Dermis microvascular lymphatic vessel endothelial cell (primary cell): ENCODE measurements at regions not wholly inside any gene's neighbourhood (a gene's known extent, or its start where the extent isn't known, plus 50 kb on each side); places are given as distances from the start of the nearest gene placed in this dataset.

Experiments used
- DNase-seq, 2 donors: peaks; one replicate each; pipeline versions ENCODE4 v3.0.0 to v3.0.0-alpha.2; 2010; ENCODE audit warnings: low read depth in 2 of 2

DNA sequence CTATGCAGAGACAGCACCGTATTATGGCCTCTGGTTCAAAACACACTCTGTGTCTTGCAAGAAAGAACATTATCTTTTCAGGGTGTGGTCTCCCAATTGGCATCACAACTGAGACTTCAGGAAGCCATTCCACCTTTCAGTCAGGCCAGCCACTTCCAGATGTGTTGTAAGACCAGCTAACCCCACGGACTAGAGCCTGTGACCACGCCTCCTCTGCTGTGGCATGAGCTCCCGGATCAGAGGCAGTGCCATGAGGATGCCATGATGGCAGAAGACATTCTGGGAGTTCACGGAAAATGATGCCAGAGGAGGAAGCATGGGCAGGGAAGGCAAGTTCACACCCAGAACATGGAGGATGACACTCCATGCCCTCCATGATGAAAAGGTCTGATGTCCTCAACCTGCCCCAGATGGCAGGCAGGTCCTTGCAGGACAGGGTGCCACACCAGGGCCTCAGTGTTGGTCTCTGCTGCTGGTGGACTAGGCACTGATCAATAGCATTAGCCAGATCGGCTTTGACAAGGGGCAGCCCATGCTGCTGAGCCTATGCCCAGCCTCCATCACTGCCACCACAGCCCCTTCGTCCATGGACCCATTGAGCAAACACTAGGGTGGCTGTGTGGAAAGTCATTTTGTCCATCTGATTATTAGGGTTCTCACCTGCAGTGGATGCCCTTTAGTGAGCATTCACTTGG lies 341.6 kb downstream of the MATN1 start:
- DNase-seq, result no peak

DNA sequence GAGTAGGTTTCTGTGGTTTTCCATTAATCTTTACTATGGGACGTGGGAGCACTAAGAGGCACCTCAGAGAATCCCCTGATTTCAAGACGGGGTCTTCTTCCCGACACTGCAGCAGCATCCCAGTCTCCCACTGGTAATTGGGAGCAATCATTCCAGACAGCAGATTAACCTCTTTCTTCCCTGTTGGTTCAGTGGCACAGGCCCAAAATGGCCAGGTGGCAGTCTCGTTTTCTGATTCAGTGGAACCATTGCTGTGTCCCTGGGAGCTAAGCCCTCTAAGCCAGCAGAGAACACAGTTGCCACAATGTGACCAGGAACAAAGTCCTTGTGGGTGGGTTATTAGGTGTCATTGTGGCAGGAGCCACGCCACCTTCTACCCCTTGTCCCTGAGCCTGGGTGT lies 342.1 kb downstream of the MATN1 start:
- no peak for DNase-seq

DNA sequence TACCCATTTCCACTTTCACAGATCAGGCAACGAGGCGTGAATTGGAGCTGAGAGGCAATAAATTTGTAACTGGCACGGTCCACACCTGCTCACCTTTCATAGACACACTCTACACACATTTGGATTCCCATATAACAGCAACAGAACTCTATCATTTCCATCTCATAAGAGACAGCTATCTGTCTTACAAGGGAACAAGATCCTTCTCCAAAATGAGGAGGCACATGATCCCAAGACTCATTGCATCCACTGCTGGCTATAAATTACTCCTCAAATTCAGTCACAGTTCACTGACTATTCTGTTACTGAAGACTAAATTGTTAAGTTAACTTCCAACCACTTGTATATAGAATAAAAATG lies 342.8 kb downstream of the MATN1 start:
- no peak for DNase-seq

DNA sequence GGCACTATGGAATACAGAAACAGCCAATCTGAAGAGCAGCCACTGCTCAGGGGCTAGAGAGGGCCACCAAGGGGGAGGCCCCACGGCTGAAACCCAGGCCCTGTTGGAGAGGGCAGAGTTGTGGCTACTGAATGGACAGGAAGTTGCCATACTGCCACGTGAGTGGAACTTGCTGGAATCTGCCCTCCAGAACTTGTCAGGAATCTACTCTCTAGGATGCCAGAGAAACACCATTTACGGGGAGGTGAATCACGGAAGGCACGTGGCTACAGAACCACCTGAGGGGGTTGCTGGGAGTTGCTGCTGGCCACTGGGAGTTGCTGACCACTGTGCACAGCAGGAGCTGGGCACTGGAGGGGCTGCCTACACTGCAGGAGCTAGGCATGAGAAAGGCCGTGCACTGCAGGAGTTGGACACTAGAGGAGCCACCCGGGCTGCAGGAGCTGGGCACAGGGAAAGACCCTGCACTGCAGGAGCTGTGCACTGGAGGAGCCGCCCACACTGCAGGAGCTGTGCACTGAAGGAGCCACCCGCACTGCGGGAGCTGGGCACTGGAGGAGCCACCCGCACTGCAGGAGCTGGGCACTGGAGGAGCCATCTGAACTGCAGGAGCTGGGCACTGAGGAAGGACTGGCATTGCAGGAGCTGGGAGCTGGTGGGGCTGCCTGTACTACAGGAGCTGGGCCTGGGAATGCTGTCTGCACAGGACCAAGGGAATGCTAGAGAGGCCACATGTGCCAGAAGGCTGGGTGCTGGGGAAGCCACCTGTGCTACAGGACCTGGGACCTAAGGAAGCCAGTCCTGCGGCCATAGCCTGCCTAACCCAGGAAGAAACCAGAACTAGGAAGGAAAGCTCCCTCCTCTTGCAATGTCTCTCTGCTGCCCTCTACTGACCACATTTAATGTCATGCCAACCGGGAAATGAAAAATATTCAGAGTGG lies 343.4 kb downstream of the MATN1 start:
- DNase-seq, result peak; percentile 38 to 58

DNA sequence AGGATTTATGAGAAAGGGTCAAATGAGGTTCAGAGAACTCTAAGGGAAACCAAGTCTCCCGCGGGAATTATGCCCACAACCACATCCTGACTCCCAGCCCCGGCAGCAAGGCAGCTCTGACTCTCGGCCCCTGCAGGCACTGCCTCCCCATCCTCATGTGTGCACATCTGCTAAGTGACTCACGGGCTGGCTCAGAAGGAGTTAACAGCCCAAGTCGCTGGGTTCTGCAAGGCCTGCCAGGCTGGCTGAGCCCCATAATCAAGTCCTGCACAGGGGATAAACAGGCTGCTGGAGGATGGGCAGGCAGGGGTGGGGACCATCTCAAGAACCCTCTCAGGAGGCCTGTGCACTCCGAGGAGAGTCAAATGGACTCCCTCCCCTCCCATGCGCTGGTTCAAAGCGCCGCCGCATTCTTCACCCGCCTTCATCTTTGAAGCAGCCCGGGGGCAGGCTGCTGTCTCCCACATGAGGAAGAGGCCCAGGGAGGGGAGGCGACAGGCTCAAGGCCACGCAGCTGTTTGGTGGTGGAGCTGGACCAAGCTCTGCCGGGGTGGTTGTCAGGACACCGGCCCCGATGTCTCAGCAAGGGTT lies 344.3 kb downstream of the MATN1 start:
- no peak for DNase-seq

DNA sequence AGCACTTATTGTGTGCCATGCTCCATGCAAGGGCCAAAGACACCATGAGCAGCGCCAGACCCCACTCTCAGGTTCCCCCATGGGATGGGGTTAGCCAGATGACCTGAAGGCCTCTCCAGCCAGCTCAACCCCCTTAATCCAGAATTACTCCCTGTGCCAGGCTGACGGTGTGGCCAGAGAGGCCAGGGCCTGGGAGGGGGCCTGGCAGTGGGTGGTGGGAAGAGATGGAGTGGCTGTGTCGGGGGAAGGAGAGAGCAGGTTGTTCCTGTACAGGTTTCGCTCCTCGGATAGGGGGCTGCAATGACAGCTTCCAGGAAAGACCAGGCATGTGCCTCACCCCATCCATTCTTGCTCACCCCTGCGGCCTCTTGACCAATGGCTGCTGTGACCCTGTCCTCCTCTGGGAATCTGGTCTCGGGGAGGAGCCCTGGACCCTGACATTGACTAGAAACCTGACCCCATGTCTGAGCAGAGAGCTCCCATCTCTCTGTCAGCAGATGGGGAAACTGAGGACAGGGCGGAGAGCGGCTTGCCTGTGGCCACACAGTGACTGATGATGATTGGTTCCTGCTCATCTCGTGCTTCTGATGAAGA lies 345.3 kb downstream of the MATN1 start:
- DNase-seq, result no peak

DNA sequence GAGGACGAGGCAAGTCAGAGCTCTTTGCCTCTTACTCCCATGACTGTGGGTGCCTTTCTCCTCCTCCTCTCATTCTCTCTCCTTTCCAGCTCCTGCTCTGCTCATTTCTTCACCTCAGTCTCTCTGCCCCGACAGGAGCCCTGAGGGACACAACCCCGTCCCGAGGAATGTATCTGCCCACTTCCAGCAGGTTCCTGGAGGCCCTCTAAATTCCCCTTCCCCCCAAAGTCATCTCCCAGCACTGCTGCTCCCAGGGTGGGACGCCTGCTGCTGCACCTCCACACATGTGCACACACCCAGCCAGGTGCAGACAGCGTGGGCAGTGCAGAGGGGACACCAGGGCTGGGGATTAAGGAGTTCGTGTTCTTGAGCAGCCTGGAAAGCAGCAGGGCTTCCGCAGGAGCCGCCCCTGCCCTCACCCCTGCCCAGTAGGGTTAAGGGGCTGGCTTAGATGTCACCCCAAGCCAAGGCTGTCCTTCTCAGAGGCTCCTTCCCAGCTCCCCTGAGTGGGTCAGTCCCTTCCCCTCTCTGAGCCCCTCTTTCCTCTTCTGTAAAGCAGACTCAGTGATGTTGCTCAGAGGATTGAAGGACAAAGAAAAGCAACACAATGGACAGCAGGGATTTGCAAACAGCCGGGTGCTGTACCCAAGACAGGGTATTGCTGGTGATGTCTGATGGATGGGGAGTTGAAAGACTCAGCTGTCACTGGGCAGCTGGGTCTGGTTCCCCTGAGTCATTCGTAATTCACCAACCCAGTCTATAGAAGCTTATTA lies 346.0 kb downstream of the MATN1 start:
- DNase-seq, result no peak

DNA sequence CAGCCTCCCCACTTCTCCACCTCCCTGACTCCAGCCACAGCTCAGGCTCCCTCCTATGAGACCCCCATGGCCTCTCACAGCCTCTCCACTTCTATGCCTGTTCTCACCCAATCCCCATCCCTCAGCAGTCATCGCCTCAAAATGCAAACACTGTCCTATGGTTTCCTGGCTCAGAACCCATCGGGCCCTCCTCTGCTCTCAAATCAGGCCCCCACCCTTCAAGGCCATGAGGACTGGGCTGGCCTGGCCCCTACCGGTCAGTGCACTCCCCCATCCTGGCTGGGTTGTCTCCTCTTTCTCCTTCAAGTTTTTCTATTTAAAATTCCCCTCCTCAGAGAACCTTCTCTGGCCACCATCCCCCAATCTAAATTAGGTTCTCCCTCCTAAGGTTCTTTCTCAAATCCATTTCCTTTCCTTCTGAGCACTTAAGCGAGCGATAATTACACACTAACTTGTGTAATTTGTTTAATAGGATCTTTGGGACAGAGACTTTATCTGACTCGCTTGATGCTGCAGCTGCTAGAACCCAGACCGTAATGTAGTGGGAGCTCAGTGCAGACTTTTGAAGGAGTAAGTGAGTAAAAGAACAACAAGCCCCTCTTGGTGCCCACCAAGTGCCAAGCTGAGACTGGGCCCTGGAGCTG lies 347.2 kb downstream of the MATN1 start:
- no peak for DNase-seq

DNA sequence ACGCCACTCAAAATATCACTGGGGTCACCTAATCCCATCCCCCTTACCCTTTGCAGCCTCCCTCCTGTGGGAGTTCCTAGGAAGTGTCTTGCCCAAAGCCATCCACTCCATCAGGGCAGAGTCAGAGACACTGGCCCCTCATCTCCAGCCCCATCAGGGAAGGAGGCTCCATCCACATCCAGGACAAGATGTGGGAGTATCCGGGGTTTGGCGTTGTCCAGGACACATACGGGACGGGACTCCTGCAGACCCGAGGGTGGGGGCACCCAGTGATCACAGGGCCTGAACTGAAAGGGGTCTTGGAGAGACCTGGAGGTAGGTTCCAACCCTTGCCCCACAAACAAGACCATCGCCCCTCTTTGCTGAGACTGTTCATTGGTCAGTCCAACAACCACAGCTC lies 348.2 kb downstream of the MATN1 start:
- no peak for DNase-seq

DNA sequence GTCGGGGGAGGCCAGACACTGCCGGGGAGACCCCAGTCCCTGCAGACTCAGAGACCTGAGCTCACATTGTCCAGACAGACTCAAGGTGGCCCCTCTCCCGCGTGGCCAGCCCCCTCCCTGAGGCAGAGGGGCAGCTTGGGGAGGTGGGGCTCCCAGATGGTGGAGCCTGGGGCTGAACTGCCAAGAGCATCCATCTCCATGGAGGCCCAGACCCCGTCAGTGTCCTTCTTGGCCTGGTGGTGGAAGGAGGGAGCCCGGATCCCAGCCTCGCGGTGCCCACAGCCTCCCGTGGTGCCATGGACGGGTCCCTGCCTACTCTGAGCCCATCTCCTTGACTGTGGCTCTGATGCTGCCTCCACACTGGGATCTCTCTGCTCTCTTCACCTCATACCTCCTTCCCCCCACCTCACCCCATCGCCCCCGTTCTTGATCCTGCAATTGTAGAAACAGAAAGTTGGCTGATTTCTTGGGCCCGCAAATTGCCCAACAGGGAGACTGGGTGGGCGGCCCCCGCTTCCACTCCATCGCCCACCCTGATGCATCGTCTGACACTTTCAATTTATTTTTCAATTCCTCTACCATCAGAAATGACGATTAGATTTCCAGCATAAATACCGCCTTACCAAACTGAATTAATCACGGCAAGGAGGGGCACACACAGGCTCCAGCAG lies 348.9 kb downstream of the MATN1 start:
- DNase-seq, result no peak

DNA sequence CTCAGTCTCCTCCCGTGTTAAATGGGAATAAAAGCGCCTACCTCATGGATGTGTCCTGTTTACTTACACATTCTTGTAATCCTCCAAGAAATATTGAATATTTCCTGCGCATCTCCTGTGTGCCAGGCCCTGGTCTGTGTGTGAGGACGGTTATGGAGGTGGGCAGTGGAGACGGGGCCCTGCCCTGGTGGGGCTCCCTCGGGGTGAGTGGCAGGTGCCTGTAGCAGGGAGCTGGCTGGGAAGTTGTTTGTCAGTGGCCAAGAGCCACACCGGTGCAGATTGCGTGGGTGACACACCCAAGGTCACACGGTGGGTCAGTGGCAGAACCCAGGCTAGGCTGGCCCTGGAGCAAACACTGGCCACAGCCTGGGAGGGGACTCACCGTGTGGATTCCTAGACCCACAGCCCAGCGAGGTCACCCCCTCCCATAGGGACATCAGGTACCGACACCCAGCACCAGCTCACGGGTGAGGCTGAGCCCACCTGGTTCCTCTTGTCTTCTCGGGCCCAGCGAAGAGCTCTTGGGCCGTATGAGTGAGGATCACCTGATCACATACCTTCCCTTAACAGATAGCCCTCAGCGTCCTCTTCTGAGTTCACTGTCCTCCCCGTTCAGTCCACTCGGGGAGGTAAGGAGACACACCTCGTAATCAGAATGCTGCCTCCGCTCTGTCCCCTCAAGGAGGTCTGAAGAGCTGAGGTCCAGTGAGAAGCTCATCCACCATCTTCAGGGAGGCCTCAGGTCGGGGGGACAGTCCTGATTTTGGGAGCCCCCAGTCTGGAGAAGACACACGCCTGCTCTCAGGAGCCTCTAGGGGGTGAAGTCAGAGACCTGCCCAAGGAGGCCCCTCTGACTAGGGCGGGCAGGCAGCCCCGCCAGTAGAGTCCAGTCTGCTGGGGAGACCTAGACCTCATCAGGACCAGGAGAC lies 349.6 kb downstream of the MATN1 start:
- DNase-seq, result no peak

DNA sequence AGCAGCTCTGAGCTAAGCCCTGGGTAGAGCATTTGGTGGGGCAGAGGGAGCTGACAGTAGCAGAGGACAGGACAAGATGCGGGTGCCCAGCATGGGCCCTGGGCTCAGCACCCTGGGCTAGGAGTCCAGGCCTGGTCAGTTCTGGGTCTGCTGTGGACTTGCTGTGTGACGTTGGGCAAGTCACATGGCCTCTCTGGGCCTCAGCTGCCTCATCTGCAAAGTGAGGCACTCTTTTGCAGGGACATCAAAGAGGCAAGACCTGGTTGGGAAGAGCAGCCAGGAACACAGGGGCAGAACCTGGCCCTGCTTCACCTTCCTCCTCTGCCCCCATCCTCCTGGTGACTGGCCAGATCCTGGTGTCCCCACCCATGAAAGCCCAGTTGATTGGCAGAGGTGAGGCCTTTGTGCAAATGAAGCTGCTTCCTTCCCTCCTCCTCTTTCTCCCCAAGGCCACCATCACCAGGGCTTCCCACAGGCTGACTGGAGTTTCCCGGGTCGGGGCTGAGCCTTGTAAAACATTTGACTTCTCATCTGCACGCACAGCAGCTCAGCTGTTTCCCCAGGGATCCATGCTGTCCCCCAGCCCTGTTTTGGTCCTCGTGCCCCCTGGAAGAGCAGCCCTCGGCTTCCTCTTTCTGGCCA lies 350.5 kb downstream of the MATN1 start:
- DNase-seq, result no peak

DNA sequence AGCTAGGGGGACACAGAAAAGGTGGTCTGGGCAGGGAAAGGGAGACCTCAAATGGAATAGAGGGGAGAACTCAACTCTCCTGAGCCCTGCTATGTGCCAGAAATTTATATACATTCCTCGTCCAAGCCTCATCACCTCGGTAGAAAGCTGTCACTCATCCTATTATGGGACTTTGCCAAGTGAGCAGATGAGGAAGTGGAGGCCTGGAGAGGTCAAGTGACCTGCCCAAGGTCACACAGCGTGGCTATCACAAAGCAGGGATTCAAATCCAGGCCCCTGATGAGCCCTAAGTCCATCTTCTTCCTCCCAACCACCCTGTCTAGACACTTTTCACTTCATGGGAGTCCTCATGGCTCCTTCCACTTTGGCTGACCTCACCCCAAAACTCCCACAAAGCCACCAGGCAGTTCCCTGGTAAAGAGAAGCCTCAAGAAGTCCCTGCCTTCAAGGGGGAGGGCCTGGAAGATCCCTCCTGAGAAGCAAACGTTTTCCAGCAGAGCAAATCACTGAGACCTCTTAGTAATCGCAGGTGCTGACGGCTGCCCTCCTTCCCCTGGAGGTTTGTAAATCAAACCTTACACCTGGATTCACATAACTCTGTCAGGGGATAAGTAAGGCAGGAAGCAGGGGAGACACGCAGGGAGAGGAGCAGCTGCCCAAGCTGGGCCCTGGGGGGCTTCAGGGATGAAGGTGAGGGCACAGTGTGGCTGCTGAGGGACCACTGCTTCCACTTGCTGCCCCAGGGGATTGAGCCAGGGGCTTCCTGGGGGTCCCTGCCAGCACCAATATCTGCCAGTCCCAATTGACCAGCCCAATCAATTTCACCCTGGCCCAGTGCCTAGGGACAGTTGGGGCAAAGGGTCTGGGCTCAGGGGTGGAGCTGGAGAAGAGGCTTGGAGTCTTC lies 351.2 kb downstream of the MATN1 start:
- no peak for DNase-seq

DNA sequence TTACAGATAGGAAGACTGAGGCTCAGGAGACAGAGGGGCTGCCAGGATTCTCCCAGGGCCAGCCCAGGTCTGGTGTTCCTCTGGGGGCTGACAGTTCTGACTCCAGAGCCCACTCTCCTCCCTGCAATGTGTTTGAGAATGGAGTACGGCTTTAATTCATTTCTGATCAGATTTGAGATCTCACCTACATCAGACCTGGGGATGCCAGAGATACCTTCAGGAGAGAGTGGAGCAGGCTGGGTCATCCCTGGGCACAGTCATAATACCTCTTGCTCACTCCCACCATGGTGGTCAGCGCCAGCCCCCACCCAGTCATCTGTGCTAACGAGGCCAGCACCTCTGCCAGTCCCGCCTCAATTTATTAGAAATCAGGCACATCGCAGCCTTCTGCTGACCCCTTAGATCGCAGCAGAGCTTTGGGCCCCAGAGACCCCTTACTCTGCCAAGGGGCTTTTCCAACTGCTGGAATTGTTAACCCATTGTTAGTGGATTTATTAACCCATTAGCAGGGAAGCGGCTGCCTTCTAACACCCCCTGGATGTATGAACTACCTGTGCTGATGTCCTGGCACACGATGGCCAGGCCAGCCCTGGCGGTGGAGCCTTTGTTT lies 352.1 kb downstream of the MATN1 start:
- DNase-seq, result no peak

DNA sequence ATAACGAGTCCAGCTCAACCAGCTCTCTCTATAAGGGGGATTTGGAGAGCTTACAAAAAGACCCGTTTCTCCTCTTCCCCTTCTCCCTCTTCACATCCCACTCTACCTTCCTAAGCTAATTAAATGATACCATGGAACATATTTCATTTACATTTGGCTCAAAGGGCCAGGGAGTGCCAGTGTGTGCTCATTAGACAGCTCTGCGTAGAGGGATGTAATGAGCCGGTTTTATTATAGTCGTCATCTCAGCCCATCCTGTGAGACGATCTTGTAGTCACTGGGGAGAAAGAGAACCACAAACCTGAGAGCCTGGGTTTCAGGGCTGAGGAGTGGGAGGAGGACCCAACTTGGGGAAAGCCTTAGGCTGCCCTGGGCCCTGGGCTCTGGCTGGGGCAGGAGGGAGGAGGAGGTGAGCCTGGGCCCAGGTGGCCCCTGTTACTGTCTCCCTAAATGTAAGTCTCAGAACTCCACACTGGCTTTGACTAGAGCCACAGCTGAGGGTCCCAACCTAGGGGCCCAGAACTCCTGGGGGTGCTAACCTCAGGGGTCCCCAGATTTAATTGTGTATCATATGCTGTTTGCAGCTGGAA lies 354.6 kb downstream of the MATN1 start:
- no peak for DNase-seq

DNA sequence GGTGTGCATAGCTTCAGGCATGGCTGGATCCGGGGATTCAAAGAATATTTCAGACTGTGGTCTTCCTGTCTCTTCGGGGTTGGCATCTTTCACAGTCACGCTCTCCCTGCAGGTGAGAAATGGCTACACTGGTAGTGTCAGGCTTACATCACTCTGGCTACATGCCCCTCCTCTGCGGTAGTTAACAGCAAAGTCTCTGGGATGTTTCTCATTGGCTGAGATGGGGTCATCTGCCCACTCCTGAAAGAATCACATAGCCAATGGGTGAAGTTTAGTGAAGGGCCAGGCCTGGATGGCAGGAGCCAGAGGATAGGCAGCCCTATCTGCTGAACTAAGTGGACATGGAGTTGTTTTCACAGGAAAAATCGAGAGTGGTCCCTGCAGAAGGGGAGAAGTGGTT lies 356.5 kb downstream of the MATN1 start:
- no peak for DNase-seq

DNA sequence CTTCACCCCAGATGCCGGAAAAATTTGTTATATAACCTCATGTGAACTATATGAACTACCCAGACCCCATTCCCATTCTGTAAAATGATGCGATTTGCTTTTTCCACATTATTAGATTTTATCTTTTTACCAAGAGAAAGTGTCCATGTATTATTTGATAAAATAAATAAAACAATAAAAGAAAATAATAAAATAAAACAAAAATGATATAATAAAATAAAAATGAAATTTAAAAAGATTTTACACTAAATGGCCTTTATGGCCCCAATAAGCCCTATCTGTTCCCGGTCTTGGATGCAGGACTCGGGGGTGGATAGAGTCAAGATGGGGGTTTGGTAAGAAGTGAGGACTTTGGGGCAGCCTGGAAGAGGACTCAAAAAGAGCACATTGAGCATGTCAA lies 357.2 kb downstream of the MATN1 start:
- DNase-seq, result no peak
